ENCODE measurements at regions not wholly inside any gene's neighbourhood (a gene's known extent, or its start where the extent isn't known, plus 50 kb on each side); places are given as distances from the start of the nearest gene placed in this dataset.

DNA sequence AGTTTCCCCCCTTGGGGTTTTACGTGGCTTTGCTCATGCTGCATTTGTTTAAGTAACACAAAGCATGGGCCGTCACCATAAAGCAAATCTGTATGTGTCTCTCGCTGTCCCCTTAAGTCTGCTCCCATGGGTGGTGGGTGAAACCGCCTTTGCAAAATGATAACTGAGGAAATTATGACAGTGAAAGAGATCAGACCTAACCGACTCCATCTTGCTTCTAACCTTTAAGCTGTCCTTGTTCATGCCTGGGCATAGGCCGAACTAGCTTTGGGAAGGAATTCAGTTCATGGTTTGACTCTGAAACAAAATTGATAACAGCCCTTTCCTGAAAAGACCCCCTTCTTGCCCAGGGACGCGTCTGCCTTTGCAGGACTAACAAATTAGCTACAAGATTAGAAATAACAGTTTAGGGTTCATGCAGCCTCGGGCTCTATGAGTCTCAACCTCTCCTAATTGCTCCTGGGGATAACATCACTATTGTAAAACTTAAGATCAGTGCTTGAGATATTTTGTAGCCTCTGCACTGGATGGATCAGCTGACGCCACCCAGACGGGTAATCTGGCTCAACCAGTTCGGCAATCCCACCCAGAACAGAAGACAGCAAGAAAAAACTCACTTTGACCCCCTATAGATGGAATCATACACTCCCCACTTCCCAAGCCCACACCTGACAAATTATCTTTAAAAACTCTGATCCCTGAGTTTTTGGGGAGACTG lies 623.7 kb downstream of the TYW1 start:
- no peak for TF ChIP-seq POLR2A (IDR thresholded peaks at IDR 0.05)
- TF ChIP-seq, protein P1, sequence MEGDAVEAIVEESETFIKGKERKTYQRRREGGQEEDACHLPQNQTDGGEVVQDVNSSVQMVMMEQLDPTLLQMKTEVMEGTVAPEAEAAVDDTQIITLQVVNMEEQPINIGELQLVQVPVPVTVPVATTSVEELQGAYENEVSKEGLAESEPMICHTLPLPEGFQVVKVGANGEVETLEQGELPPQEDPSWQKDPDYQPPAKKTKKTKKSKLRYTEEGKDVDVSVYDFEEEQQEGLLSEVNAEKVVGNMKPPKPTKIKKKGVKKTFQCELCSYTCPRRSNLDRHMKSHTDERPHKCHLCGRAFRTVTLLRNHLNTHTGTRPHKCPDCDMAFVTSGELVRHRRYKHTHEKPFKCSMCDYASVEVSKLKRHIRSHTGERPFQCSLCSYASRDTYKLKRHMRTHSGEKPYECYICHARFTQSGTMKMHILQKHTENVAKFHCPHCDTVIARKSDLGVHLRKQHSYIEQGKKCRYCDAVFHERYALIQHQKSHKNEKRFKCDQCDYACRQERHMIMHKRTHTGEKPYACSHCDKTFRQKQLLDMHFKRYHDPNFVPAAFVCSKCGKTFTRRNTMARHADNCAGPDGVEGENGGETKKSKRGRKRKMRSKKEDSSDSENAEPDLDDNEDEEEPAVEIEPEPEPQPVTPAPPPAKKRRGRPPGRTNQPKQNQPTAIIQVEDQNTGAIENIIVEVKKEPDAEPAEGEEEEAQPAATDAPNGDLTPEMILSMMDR (IDR thresholded peaks at IDR 0.05), result no peak
